ENCODE measurements at regions not wholly inside any gene's neighbourhood (a gene's known extent, or its start where the extent isn't known, plus 50 kb on each side); places are given as distances from the start of the nearest gene placed in this dataset.
"Not testable (repeated sequence)": the region's sequence is repeated elsewhere in the genome, so short reads cannot be mapped to it uniquely, and the experiment has no call there.

DNA sequence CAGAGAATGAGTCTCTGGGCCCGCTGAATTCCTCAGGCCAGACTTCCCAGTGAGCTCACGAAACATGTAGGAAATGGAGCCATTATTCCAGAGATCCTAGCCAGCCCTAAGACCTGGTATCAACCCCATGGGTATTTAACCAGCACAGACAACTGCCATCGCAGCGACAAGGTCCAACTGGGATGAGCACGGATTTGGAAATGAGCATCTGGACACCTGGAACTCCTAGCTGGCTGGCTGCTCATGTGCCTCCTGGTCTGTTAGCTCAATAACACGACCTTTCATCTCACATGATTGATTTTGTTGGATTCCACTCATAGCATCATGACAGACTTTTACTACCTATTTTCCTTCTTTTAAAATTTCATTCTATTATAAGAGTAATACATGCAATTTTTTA is 51.0 kb downstream of the POU3F3 start:
- DNase-seq: no peak

DNA sequence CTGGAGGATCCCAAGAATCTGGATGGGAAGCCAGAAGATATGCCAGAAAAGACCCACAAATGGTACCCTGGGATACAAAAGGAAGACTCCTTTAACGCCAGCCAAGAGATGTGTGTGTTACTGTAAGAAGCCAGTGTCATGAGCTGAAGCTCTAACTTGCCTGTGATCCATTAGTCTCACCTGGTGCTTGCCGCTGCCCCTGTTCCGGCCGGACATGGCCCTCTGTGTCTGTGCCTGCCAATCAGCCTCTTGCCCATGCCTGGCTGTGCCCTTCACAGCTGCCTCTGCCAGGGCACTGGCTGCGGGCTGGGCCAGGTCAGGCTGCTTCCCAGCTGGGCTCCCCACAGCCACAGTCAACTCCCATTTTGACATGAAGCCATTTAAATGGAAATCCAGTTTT is 55.4 kb downstream of the POU3F3 start:
- DNase-seq: no peak

DNA sequence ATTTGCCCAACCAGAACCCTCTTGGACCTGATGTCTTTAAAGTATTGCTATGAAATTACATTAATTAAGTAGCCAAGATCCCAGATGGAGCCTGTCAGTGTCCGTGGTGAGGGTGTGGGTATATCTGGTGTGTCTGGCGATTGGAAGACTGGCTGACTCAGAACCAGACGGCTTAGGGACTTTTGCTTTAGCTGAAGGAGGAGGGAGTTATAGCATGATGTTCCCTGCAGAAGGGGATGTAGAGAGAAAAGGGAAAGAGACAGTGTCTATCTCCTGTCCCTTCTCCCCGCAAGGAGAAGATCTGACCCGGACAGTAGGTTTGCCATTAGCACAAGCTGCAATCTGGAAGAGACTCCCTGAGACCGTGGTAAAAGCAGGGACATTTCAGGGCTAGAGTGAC is 60.6 kb downstream of the POU3F3 start:
- DNase-seq: no peak

DNA sequence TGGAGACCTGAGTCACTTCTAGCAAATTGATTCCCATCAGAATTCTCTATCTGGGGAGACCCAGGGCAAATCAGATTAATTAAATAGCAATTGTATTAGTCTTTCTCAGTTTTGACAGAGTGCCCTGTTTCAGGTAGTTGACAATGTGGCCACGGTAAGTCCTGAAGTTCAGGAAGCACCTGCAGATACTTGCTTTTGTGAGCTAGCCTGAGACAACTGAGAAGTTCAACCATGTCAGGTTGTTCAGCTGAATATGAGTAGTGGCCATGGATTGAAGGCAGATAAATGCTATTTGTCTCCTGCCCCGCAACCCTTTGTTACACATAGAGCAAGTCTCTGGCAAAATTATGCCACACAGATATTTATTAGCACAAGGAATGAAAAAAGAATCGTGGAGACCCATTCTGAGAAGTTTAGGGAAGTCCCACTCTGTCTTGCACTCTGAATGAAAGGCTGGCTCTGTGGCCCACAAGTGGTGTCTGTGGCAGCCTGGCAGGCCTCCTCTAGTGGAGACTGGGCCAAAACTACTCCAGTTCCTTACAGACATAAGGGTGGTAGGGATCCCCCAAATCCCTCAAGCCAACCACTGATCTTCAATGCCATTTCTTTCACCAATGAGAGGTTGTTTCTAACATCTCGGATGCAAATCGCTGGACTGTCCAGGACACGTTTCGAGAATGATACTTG is 61.3 kb downstream of the POU3F3 start:
- DNase-seq: no peak

- DNase-seq: no peak
Observed at GRCh38 chr2:104919127-104919526, 65.2 kb downstream of the POU3F3 start.

DNA sequence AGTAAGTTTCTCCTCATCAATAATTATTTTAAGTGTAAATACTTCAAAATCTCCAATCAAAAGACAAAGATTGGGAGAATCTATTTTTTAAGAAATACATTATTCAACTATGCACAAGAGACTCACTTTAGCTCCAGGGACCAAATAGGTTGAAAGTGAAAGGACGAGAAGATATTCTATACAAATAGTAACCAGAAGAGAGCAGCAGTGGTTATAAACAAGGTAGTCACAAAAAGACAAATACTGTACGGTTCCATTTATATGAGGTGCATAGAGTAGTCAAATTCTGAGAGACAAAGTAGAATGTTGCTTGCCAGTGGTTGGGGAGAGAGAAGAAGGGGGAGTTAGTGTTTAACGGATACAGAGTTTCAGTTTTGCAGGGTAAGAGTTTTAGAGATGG is 69.8 kb downstream of the POU3F3 start:
- no peak for DNase-seq

DNA sequence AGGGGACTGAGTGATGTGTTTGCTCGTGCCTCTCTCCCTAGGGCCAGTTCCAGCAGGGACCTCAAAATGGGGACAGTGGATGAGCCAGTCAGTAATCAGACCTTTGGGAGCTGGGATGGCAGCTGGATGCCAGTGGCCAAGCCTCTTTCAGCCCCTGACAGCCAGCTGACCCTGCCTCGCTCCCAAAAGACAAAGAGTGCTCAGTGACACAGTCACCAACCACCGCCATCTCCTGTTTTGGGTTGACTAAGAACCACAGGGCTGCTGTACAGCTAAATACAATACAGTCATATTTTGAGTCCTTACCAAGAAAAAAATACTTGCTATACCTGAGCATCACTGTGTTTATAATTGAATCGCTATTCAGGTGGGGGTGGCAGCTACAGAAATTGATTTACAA is 75.7 kb downstream of the POU3F3 start:
- no peak for DNase-seq

GRCh38 chr2:104930732-104931131 is 76.8 kb downstream of the POU3F3 start:
- no peak for DNase-seq

GRCh38 chr2:104932243-104932642 is 78.3 kb downstream of the POU3F3 start:
- no peak for DNase-seq

- DNase-seq: no peak
Observed at GRCh38 chr2:104933151-104933917, 79.4 kb downstream of the POU3F3 start.

DNA sequence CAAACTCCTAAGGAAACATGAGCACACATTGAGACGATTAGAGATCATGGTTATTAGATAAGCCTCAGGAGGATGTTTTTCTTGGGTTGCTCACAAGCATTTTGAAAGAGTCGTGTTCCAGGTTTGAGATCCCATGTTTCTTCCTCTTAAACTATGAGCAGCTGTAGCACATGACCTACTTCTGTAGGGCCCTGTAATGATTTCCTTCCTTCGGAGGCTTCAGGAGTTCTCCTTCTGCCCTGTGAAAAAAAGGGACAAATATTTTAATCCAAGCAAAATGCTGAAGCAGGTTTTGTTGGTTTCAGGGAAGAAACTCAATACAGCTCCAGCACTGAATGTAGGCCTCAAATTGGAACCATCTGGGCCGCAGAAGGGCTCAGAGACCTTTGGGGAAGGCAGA is 82.6 kb downstream of the POU3F3 start:
- DNase-seq: no peak

DNA sequence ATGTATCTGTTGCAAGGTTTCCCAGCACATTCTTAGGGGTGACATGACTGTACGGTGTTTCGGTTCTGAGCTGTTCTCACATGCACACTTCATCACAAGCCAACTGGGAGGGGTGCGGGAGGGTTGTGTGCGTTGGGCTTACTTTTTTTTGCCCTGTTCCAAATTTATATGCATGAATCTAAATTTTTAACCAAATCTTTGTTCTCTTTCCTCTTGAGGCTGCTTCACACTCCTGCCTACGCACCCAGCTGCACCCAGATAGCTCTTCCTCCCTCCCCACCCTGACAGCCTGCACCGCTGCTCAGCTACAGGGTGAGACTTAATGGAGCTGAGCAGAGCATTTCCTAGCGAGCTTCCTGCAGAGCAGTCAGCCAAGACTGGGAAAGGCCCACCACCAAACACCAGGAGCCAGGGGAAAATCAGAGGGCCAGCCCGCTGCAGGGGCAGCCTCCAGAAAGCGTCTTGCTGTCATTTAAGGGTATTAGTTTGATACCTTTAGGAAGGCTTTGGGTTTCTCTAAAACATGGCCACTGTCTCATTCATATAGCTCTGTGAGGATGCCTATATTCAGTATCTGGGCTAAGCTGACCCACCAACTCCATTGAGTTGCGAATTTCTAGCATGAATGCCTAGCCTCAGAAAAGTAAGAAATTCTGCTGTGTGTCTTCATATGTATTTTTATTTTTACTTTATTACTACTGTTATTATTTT is 84.5 kb downstream of the POU3F3 start:
- no peak for DNase-seq

DNA sequence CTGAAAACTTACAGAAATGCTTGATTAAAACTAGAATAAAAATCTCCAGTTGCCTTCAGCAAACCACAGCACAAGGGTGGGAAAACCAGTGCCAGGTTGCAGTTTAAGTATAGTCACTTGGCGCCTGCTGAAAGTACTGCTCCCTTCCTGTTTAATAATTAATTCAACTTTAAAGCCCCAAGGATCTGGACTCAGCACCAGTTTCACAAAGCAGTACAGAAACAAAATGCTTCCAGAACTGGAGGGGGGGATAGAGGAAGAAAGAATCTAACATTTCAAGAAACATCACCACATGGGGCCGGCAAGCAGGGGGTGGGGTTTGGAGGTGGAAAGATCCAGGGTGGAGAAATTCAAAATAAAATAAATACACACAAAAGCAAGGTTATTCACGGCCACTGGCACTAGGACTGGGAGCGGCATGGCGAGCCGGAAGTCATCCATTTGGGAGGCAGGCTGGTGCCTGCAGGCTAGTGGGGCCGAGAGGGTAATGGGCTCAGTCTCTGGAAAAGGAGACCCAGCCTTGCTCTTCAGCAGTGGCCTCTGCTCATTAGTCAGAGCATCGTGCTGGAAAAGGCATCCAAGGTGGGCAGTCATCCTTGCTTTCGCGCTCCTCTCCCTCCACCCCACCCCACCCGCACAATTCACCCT is 85.8 kb downstream of the POU3F3 start:
- DNase-seq: no peak

DNA sequence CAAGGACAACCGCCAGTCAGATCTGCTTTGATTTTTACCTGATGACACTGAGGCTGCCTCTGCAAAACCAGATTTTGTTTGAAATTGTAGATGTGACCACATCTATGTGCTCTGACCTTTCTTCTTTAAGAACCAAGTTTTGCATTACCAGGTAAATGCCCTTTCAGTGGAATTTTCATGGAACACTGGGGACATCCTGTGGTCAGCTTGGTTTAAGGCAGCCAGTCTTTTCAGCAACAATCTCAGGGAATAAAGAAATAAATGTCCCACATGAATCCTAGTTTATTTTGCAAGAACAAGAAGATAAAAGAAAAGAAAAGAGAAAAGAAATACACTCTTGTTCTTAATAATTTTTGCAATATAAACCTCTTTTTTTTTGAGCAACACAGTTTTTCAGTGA is 90.6 kb downstream of the POU3F3 start:
- DNase-seq: no peak

DNA sequence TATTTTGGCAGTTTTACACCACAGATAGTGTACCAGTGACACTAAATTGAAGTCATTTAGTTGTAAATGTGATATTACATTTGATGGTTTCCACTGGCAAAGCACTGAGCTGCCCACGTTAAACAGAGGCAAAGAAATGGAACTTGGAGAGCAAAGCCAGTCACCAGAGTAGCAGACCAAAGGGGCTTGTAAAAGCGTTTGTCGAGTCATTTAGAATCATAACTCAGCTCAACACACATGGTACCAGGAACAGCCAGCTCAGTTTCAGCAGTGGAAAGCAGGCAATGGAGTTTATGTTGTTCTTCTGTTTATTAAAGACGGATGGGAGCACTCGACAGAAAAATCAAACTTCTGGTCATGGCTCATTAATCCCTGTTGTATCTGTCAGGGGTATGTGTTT is 91.2 kb downstream of the POU3F3 start:
- DNase-seq: no peak

DNA sequence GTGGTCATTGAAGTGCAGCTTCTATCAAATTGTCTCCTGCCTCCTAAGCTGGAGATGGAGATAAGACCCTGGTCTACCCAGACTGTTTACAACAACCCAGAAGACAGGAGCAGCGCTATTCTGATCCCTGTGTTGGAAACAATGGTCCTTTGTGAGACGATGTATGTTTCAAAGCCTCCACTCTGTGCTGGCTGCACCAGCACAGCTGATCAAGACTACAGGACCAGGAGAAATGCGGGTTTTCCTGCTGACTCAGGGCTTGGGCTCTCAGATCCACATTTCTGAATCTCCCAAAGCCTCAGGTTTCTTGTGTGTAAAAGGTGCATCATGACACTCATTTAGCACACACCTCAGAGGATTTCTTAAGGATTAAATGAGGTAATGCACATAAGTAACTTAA is 92.0 kb downstream of the POU3F3 start:
- DNase-seq: no peak

- not testable (repeated sequence) for DNase-seq
Observed at GRCh38 chr2:104947456-104947855, 90.4 kb upstream of the MRPS9 start.

DNA sequence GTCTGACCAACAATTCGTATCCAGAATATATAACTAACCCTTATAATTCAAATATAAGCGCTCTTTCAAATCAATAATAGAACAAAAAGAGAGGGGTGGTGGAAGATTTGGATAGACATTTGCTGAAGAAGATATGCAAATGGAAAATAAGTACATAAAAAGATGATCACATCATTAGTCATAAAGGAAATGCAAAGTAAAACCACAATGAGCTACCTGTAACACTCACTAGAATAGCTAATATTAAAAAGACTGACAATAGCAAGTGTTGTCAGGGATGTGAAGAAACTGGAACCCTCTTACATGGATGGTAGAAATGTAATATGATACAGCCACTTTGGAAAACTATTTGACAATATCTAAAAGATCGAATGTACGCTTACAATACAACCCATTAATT is 84.9 kb upstream of the MRPS9 start:
- no peak for DNase-seq

- DNase-seq: no peak
Observed at GRCh38 chr2:104965900-104966299, 72.0 kb upstream of the MRPS9 start.

GRCh38 chr2:104969564-104969963 is 68.3 kb upstream of the MRPS9 start:
- DNase-seq: no peak

DNA sequence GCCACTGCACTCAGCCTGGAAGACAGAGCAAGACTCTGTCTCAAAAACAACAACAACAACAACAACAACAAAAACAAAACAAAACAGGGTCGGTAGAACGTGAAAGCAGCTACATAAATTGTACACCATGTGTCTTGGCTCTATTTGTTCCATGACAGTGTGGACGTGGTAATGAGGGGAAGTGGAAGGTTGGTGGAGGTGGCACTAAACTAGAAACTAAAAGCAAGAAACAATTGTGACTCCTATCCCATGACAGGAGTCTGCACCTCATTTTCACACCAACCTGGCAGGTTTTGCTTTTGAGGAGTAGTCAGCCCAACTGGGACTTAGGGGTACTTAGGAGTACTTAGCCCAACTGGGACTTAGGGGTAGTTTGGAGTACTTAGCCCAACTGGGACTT is 62.5 kb upstream of the MRPS9 start:
- no peak for DNase-seq

DNA sequence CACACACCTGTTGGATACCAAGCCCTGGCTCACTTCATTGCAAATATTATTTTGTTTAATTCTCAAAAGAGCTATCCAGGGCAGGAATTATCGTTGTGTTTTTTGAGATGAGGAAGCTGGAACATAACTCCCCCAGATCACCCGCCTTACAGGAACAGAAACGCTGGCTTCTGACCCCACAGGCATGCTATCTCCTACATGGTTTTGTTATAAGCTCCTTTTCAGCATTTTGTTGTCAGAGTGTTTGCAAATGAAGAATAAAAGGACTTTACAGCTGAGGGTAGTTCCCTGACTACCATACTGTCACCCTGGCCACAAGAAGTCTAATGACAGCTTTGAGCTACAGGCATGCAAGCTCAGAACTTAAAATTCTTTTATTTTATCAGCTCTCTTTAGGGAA is 62.0 kb upstream of the MRPS9 start:
- DNase-seq: no peak

DNA sequence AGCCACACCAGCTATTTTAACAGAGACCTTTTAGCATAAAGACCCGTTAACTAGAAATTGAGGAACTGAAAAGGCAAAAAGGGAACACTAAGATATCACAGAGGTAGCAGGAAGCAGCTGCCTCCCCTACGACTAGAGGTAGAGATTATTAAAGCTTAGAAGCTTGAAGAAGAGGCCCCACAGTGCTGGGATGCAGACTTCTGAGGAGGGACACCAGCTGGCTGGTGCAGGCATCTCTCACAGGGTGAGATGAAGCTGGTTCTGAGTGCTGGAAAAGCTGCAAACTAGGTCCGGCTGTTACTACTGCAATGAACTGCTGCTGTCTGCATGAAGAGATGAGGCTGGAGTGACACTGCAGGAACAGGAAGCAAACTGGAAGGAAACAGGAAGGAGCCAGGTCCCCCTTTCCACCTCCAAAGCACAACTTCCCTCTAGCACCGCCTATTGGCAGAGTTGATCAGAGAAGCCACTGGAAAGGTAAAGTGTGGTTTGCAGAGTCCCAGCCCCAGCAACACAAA is 61.2 kb upstream of the MRPS9 start:
- DNase-seq: peak; percentile 10

All from CD4-positive, alpha-beta T cell treated with Interleukin-4 for 4 hours (primary cell).